KMS-11 (cell line): ENCODE measurements at regions not wholly inside any gene's neighbourhood (a gene's known extent, or its start where the extent isn't known, plus 50 kb on each side); places are given as distances from the start of the nearest gene placed in this dataset.

Experiments
- H2AFZ ChIP-seq: fragments of 200-600 bp; sonication (generic); 2 replicates; pipeline ENCODE4 v1.6.1; 2016; ENCODE audit warnings: antibody characterized with exemption, mixed run types, low read depth
- H3K27ac ChIP-seq: fragments of 200-600 bp; sonication (generic); 2 replicates; pipeline ENCODE4 v1.6.1; 2016; ENCODE audit warnings: mild to moderate bottlenecking, mixed run types
- H3K27me3 ChIP-seq: fragments of 200-600 bp; sonication (generic); 2 replicates; pipeline ENCODE4 v1.6.1; 2017; ENCODE audit warnings: mild to moderate bottlenecking, low read depth, mixed run types, moderate library complexity; ENCODE audit not compliant: insufficient read depth
- H3K36me3 ChIP-seq: fragments of 200-600 bp; sonication (generic); 2 replicates; pipeline ENCODE4 v1.6.1; 2017; ENCODE audit warnings: mild to moderate bottlenecking, mixed run types; ENCODE audit not compliant: insufficient read depth
- H3K4me1 ChIP-seq: fragments of 200-600 bp; sonication (generic); 2 replicates; pipeline ENCODE4 v1.6.1; 2016; ENCODE audit warnings: mild to moderate bottlenecking, low read depth, mixed run types; ENCODE audit not compliant: poor library complexity, severe bottlenecking
- H3K4me2 ChIP-seq: fragments of 200-600 bp; sonication (generic); 2 replicates; pipeline ENCODE4 v1.7.0; 2016; ENCODE audit warnings: mild to moderate bottlenecking, mixed run types
- H3K4me3 ChIP-seq: fragments of 200-600 bp; sonication (generic); IDR thresholded peaks from 2 replicates; pipeline ENCODE4 v1.6.1; 2017; ENCODE audit warnings: low read depth, low read length, mixed read lengths; ENCODE audit not compliant: insufficient read depth
- H3K79me2 ChIP-seq: fragments of 200-600 bp; sonication (generic); 2 replicates; pipeline ENCODE4 v1.6.1; 2016; ENCODE audit warnings: low read depth, mixed run types; ENCODE audit not compliant: insufficient read depth
- H3K9ac ChIP-seq: fragments of 200-600 bp; sonication (generic); 2 replicates; pipeline ENCODE4 v1.6.1; 2016; ENCODE audit warnings: mild to moderate bottlenecking, mixed run types
- H4K20me1 ChIP-seq: fragments of 200-600 bp; sonication (generic); 2 replicates; pipeline ENCODE4 v1.6.1; 2016; ENCODE audit warnings: mild to moderate bottlenecking, mixed run types; ENCODE audit not compliant: insufficient read depth
- CTCF ChIP-seq: fragments of 200-600 bp; sonication (generic); conservative IDR thresholded peaks from 2 replicates; pipeline ENCODE4 v1.6.1; 2017; ENCODE audit warnings: low read depth, mild to moderate bottlenecking, antibody characterized with exemption, low read length, moderate library complexity, mixed read lengths

- Histone ChIP-seq H3K9ac (no peak overlapping the region), H3K4me3 (no peak overlapping the region), H3K27ac (no peak overlapping the region), H3K27me3 (peaks cover 8% of the 10 kb centered on the region; the same call in 1 of the 2 replicates), H4K20me1 (no peaks in the 10 kb centered on the region), H3K79me2 (no peaks in the 10 kb centered on the region), H3K36me3 (no peaks in the 10 kb centered on the region), H2AFZ (no peak overlapping the region), H3K4me1 (no peaks in the 10 kb centered on the region), H3K4me2 (no peak overlapping the region)
- TF ChIP-seq CTCF, result no peak
Measured at GRCh38 chr20:57922083-57922482, 212.3 kb upstream of the PMEPA1 start.

- Histone ChIP-seq H2AFZ (no peak overlapping the region), H3K36me3 (no peaks in the 10 kb centered on the region), H3K4me1 (no peaks in the 10 kb centered on the region), H4K20me1 (no peaks in the 10 kb centered on the region), H3K27ac (no peak overlapping the region), H3K4me2 (no peak overlapping the region), H3K9ac (no peak overlapping the region), H3K79me2 (no peaks in the 10 kb centered on the region), H3K4me3 (no peak overlapping the region), H3K27me3 (peaks cover 7% of the 10 kb centered on the region; the same call in 1 of the 2 replicates)
- TF ChIP-seq CTCF, result no peak
Measured at GRCh38 chr20:57921676-57922075, 211.9 kb upstream of the PMEPA1 start.

GRCh38 chr20:57920971-57921370 lies 211.2 kb upstream of the PMEPA1 start:
- no peak for TF ChIP-seq CTCF
- H3K9ac ChIP-seq, result no peak overlapping the region
- H3K4me3 ChIP-seq, result no peak overlapping the region
- no peaks in the 10 kb centered on the region for H3K4me1 ChIP-seq
- no peaks in the 10 kb centered on the region for H3K36me3 ChIP-seq
- no peak overlapping the region for H3K27ac ChIP-seq
- H3K27me3 ChIP-seq, result peaks cover 7% of the 10 kb centered on the region; the same call in 1 of the 2 replicates
- no peak overlapping the region for H3K4me2 ChIP-seq
- no peaks in the 10 kb centered on the region for H3K79me2 ChIP-seq
- no peaks in the 10 kb centered on the region for H4K20me1 ChIP-seq
- no peak overlapping the region for H2AFZ ChIP-seq

GRCh38 chr20:57919049-57919448 lies 209.2 kb upstream of the PMEPA1 start:
- TF ChIP-seq CTCF, result no peak

More at GRCh38 chr20:57919049-57919448, 209.2 kb upstream of the PMEPA1 start:
- Histone ChIP-seq H3K9ac (no peak overlapping the region), H3K36me3 (no peaks in the 10 kb centered on the region), H3K27ac (no peak overlapping the region), H3K79me2 (no peaks in the 10 kb centered on the region), H3K4me2 (no peak overlapping the region), H3K4me1 (no peaks in the 10 kb centered on the region), H4K20me1 (no peaks in the 10 kb centered on the region), H3K27me3 (peaks cover 7% of the 10 kb centered on the region; the same call in 1 of the 2 replicates), H2AFZ (no peak overlapping the region), H3K4me3 (no peak overlapping the region)
